ENCODE measurements at regions not wholly inside any gene's neighbourhood (a gene's known extent, or its start where the extent isn't known, plus 50 kb on each side); places are given as distances from the start of the nearest gene placed in this dataset.
"Not testable (repeated sequence)": the region's sequence is repeated elsewhere in the genome, so short reads cannot be mapped to it uniquely, and the experiment has no call there.

DNA sequence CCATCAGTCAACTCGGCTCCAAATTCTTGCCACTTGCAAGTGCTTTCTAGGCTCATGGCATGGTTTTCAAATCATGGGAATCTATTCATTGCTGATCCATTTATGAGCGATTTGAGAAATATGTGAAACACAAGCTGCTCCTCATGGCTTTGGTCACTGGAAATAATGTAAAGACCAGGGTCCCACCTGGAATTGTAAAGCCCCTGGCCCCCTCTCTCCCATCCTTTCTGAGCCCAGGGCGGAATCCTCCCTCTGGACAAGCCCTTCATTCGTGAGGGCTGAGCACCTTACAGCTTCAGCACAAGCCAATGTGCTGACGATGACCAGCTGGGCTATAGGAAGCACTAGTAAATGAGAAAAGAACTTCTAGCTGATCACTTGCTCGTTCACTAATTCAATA is 96.0 kb downstream of the RNASET2 start:
- no peak overlapping the region for H3K4me3 ChIP-seq (ENCODE audit: low read length)
- no peak for DNase-seq
- peaks cover 38% of the 10 kb centered on the region for H3K27me3 ChIP-seq (ENCODE audit: control insufficient read depth, insufficient read depth, low read length)
- peaks cover 5% of the 10 kb centered on the region for H3K4me1 ChIP-seq (ENCODE audit: control insufficient read depth, insufficient read depth, low read length)
- H3K36me3 ChIP-seq (ENCODE audit: control insufficient read depth, insufficient read depth, low read length), result no peaks in the 10 kb centered on the region
- whole genome bisulfite sequencing (ENCODE audit: insufficient coverage, low lambda C conversion rate), result no CpG with 5 or more reads among the region's 6 CpGs
- H3K9me3 ChIP-seq (ENCODE audit: control insufficient read depth, low read depth, low read length), result peaks cover 3% of the 10 kb centered on the region
- no peak overlapping the region for H3K27ac ChIP-seq (ENCODE audit: low read length)

- no peak for DNase-seq
- Histone ChIP-seq H3K4me3 (ENCODE audit: low read length) (no peak overlapping the region), H3K36me3 (ENCODE audit: control insufficient read depth, insufficient read depth, low read length) (no peaks in the 10 kb centered on the region), H3K9me3 (ENCODE audit: control insufficient read depth, low read depth, low read length) (peaks cover 3% of the 10 kb centered on the region), H3K4me1 (ENCODE audit: control insufficient read depth, insufficient read depth, low read length) (no peaks in the 10 kb centered on the region), H3K27ac (ENCODE audit: low read length) (no peak overlapping the region), H3K27me3 (ENCODE audit: control insufficient read depth, insufficient read depth, low read length) (peaks cover 6% of the 10 kb centered on the region)
- no CpG with 5 or more reads among the region's 1 CpG for WGBS (ENCODE audit: insufficient coverage, low lambda C conversion rate)
These were observed 100.9 kb downstream of the RNASET2 start for GRCh38 chr6:166855416-166855815.

DNA sequence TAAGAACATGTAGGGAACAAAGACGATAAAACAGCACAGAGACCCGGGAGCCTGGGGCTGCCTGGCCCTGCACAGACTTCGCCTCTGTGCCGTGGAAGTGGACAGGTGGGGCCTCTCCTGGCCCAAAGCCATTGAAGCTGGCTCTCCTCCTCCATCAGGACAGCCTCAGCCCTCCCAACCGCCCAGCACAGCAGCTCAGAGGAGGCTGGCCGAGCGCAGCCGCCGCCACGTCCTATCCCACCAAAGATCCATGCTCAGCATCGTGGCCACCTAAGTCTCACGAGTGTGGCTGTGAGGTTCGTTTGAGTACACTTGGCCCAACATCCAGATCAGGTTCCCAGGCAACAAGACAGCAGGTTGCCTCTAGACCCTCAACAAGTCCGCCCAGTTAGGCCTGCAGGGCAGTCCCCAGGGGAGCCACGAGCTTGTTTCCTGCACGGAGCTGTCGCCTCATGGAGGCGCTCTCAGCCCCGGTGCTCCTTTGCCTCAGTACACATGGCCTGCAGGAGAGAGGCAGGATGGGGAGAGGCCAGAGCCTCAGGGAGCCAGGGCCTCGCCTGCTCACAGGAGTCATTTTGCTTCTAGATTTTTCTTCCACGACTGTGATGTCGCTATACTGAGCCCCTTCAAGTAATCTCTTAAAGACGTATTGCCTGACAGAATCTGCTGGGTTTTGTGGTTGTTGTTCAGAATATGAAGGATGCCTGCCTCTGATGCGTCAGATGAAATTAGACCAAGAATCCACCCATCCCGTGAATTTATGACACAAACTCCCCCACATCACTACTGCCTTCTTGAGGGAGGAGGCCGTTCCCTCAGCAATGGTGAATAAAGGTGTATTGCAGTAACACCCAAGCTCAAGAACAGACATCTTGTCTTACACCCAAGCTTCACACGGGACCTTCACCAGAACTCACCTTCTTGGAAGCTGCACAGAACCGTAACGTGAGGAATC is 102.7 kb downstream of the RNASET2 start:
- H3K36me3 ChIP-seq (ENCODE audit: control insufficient read depth, insufficient read depth, low read length), result no peaks in the 10 kb centered on the region
- H3K9me3 ChIP-seq (ENCODE audit: control insufficient read depth, low read depth, low read length), result peaks cover 3% of the 10 kb centered on the region
- no peaks in the 10 kb centered on the region for H3K4me1 ChIP-seq (ENCODE audit: control insufficient read depth, insufficient read depth, low read length)
- no peak for DNase-seq
- H3K27ac ChIP-seq (ENCODE audit: low read length), result no peak overlapping the region
- no peak overlapping the region for H3K4me3 ChIP-seq (ENCODE audit: low read length)
- no peaks in the 10 kb centered on the region for H3K27me3 ChIP-seq (ENCODE audit: control insufficient read depth, insufficient read depth, low read length)
- 100% methylated on average over 1 of the region's 29 CpGs for WGBS (ENCODE audit: insufficient coverage, low lambda C conversion rate)

DNA sequence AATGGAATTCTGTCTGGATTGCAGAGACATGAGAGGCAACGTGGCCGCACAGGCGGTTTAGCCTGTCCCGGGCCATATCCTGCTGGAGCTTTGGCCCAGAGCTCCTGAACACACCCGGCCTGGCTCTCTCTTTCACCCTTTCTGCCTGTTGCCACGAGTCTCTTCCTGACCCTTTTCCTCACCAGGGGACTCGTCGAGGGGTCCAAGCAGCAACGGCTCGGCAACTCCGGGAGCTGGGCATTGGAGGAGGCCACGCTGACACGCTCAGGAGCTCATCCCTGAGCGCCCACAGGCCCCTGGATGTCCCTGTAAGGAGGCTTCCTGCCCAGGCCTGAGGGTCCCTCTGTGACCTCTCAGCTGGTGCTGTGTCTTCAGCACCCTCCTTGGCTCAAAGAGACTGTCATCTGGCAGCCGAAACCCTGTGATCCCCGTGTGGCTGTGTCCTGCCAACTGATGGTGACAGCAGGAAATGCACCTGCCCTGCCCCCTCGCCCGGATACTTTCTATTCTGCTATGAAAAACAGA is 103.8 kb downstream of the RNASET2 start:
- no peak for DNase-seq
- no CpG with 5 or more reads among the region's 18 CpGs for WGBS (ENCODE audit: insufficient coverage, low lambda C conversion rate)
- Histone ChIP-seq H3K27ac (ENCODE audit: low read length) (no peak overlapping the region), H3K9me3 (ENCODE audit: control insufficient read depth, low read depth, low read length) (peaks cover 3% of the 10 kb centered on the region), H3K4me3 (ENCODE audit: low read length) (no peak overlapping the region), H3K36me3 (ENCODE audit: control insufficient read depth, insufficient read depth, low read length) (no peaks in the 10 kb centered on the region), H3K27me3 (ENCODE audit: control insufficient read depth, insufficient read depth, low read length) (no peaks in the 10 kb centered on the region), H3K4me1 (ENCODE audit: control insufficient read depth, insufficient read depth, low read length) (no peaks in the 10 kb centered on the region)

DNA sequence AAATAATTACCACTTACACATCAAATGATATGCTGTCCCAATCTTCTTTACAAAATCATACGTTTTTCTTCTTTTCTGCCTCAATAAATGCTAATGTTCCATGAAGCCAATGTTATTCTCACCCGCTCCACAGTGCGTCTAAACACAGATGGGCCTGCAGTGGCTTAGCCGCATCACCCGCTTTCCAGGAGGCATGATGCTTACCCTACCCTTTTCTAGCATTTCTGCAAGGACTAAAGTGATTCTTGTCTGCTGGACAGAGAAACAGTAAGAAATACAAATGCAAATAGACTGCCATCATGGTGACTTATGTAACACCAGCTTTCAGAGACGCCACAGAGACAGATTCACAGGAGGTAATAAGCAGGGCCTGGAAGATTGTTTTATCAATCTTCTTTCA is 104.4 kb downstream of the RNASET2 start:
- no peak for DNase-seq
- Histone ChIP-seq H3K36me3 (ENCODE audit: control insufficient read depth, insufficient read depth, low read length) (no peaks in the 10 kb centered on the region), H3K4me3 (ENCODE audit: low read length) (no peak overlapping the region), H3K9me3 (ENCODE audit: control insufficient read depth, low read depth, low read length) (peaks cover 3% of the 10 kb centered on the region), H3K4me1 (ENCODE audit: control insufficient read depth, insufficient read depth, low read length) (no peaks in the 10 kb centered on the region), H3K27me3 (ENCODE audit: control insufficient read depth, insufficient read depth, low read length) (no peaks in the 10 kb centered on the region), H3K27ac (ENCODE audit: low read length) (no peak overlapping the region)
- WGBS (ENCODE audit: insufficient coverage, low lambda C conversion rate), result 98% methylated on average over 4 of the region's 6 CpGs

DNA sequence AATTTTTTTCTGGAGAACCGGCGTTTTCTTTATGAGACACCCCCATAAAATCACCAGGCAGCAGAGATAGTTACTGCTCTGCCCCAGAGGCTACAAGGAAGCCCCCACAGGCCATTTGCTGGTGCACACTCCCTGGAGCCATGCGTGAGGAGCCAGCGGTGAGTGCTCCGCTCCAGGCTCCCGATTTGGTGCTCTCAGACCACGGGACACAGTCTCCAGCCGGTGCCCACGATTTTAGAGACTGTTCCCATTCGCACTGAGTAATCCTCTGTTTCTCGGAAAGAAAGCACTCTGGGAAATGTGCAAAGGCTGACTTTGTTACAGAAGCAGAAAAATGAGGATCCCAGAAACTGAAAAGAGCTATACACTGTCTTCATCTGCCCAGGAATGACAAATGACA is 104.9 kb downstream of the RNASET2 start:
- DNase-seq, result no peak
- WGBS (ENCODE audit: insufficient coverage, low lambda C conversion rate), result 92% methylated on average over 2 of the region's 11 CpGs
- no peaks in the 10 kb centered on the region for H3K27me3 ChIP-seq (ENCODE audit: control insufficient read depth, insufficient read depth, low read length)
- no peak overlapping the region for H3K4me3 ChIP-seq (ENCODE audit: low read length)
- H3K9me3 ChIP-seq (ENCODE audit: control insufficient read depth, low read depth, low read length), result peaks cover 3% of the 10 kb centered on the region
- no peaks in the 10 kb centered on the region for H3K36me3 ChIP-seq (ENCODE audit: control insufficient read depth, insufficient read depth, low read length)
- no peak overlapping the region for H3K27ac ChIP-seq (ENCODE audit: low read length)
- H3K4me1 ChIP-seq (ENCODE audit: control insufficient read depth, insufficient read depth, low read length), result no peaks in the 10 kb centered on the region

DNA sequence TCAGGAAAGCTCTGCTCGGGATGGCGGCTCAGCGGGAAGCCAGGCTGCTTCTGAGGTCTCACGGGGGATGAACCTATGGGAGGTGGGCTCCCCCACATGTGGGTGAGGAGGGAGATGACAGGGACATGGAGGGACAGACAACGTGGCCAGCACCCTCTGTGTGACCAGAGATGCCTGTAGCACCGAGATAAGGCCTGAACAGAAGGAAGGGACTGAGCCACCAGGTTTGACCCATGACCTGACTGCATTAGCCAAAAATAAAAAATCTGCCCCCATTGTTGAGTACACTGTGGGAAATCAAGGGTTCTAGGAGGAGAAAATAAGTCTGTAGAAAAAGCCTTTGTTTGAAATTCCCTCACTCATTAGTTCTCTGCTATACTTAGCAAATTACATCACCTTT is 105.7 kb downstream of the RNASET2 start:
- no peak for DNase-seq
- Histone ChIP-seq H3K27me3 (ENCODE audit: control insufficient read depth, insufficient read depth, low read length) (no peaks in the 10 kb centered on the region), H3K27ac (ENCODE audit: low read length) (no peak overlapping the region), H3K4me3 (ENCODE audit: low read length) (no peak overlapping the region), H3K36me3 (ENCODE audit: control insufficient read depth, insufficient read depth, low read length) (no peaks in the 10 kb centered on the region), H3K4me1 (ENCODE audit: control insufficient read depth, insufficient read depth, low read length) (no peaks in the 10 kb centered on the region), H3K9me3 (ENCODE audit: control insufficient read depth, low read depth, low read length) (peaks cover 3% of the 10 kb centered on the region)
- WGBS (ENCODE audit: insufficient coverage, low lambda C conversion rate), result no CpG with 5 or more reads among the region's 6 CpGs

- Histone ChIP-seq H3K27me3 (ENCODE audit: control insufficient read depth, insufficient read depth, low read length) (no peaks in the 10 kb centered on the region), H3K9me3 (ENCODE audit: control insufficient read depth, low read depth, low read length) (peaks cover 3% of the 10 kb centered on the region), H3K4me3 (ENCODE audit: low read length) (no peak overlapping the region), H3K36me3 (ENCODE audit: control insufficient read depth, insufficient read depth, low read length) (no peaks in the 10 kb centered on the region), H3K27ac (ENCODE audit: low read length) (no peak overlapping the region), H3K4me1 (ENCODE audit: control insufficient read depth, insufficient read depth, low read length) (no peaks in the 10 kb centered on the region)
- no CpG with 5 or more reads among the region's 15 CpGs for WGBS (ENCODE audit: insufficient coverage, low lambda C conversion rate)
- no peak for DNase-seq
These were observed 106.6 kb downstream of the RNASET2 start for GRCh38 chr6:166849749-166850183.

- H3K4me3 ChIP-seq (ENCODE audit: low read length), result no peak overlapping the region
- H3K4me1 ChIP-seq (ENCODE audit: control insufficient read depth, insufficient read depth, low read length), result no peaks in the 10 kb centered on the region
- H3K9me3 ChIP-seq (ENCODE audit: control insufficient read depth, low read depth, low read length), result peaks cover 3% of the 10 kb centered on the region
- DNase-seq, result no peak
- H3K36me3 ChIP-seq (ENCODE audit: control insufficient read depth, insufficient read depth, low read length), result no peaks in the 10 kb centered on the region
- no CpG with 5 or more reads among the region's 20 CpGs for WGBS (ENCODE audit: insufficient coverage, low lambda C conversion rate)
- H3K27me3 ChIP-seq (ENCODE audit: control insufficient read depth, insufficient read depth, low read length), result no peaks in the 10 kb centered on the region
- no peak overlapping the region for H3K27ac ChIP-seq (ENCODE audit: low read length)
These were observed 107.2 kb downstream of the RNASET2 start for GRCh38 chr6:166848979-166849748.

DNA sequence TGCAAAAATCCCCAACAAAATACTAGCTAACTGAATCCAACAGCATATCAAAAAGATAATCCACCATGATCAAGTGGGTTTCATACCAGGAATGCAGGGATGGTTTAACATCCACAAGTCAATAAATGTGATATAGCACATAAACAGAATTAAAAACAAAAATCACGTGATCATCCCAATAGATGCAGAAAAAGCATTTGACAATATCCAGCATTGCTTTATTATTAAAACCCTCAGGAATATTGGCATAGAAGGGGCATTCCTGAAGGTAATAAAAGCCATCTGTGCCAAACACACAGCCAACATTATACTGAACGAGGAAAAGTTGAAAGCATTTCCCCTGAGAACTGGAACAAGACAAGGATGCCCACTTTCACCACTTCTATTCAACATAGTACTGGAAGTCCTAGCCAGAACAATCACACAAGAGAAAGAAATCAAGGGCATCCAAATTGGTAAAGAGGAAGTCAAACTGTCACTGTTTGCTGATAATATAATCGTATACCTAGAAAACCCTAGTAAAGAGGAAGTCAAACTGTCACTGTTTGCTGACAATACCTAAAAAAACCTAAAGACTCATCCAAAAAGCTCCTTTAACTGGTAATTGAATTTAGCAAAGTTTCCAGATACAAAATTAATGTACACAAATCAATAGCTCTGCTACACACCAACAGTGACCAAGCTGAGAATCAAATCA is 109.8 kb downstream of the RNASET2 start:
- no CpG with 5 or more reads among the region's 3 CpGs for WGBS (ENCODE audit: insufficient coverage, low lambda C conversion rate)
- H3K4me3 ChIP-seq (ENCODE audit: low read length); H3K36me3 ChIP-seq (ENCODE audit: control insufficient read depth, insufficient read depth, low read length); H3K9me3 ChIP-seq (ENCODE audit: control insufficient read depth, low read depth, low read length); H3K27me3 ChIP-seq (ENCODE audit: control insufficient read depth, insufficient read depth, low read length); H3K27ac ChIP-seq (ENCODE audit: low read length); DNase-seq; H3K4me1 ChIP-seq (ENCODE audit: control insufficient read depth, insufficient read depth, low read length): not testable (repeated sequence)

Measured in large intestine (tissue), 3 donors.